Keratinocyte (primary cell): ENCODE measurements at regions not wholly inside any gene's neighbourhood (a gene's known extent, or its start where the extent isn't known, plus 50 kb on each side); places are given as distances from the start of the nearest gene placed in this dataset.

ENCODE experiments used
- DNase-seq: peaks from one replicate; pipeline ENCODE4 v3.0.0-alpha.2; 2011; ENCODE audit warnings: low read depth, missing footprints, low spot score
- FAIRE-seq: peaks from 2 replicates; lab custom pipeline; 2011; peaks lifted over from hg19 to GRCh38; lab: Jason Lieb, UNC
- H2AFZ ChIP-seq: 2 replicates; pipeline ENCODE4 v1.6.0; 2012; ENCODE audit warnings: low read length, control low read depth, inconsistent platforms; ENCODE audit not compliant: control insufficient read depth
- H3K27ac ChIP-seq: 2 replicates; pipeline ENCODE4 v1.5.1; 2011; ENCODE audit warnings: low read length; ENCODE audit not compliant: control insufficient read depth, insufficient read depth
- H3K27me3 ChIP-seq: 3 replicates; pipeline ENCODE4 v1.6.0; 2011; ENCODE audit warnings: low read length; ENCODE audit not compliant: control insufficient read depth, insufficient read depth; ENCODE audit errors: extremely low read depth
- H3K36me3 ChIP-seq, 2 experiments: 2 replicates in 1 of 2; 3 replicates in 1 of 2; pipeline ENCODE4 v1.5.1; 2011; ENCODE audit warnings: low read length in 2 of 2, mild to moderate bottlenecking in 1 of 2; ENCODE audit not compliant: control insufficient read depth in 2 of 2, insufficient read depth in 2 of 2; ENCODE audit errors: extremely low read depth in 1 of 2
- H3K4me1 ChIP-seq: 3 replicates; pipeline ENCODE4 v1.5.1; 2011; ENCODE audit warnings: low read length; ENCODE audit not compliant: control insufficient read depth, insufficient read depth; ENCODE audit errors: extremely low read depth
- H3K4me2 ChIP-seq: 3 replicates; pipeline ENCODE4 v1.6.0; 2011; ENCODE audit warnings: low read depth, low read length; ENCODE audit not compliant: control insufficient read depth, insufficient read depth; ENCODE audit errors: extremely low read depth
- H3K4me3 ChIP-seq, 3 experiments: fragments of 200-600 bp in 1 of 3; sonication (generic) in 1 of 3; 2 replicates in 2 of 3; 3 replicates in 1 of 3; pipeline ENCODE4 v1.5.1; 2011 to 2016; ENCODE audit warnings: low read length in 3 of 3, mild to moderate bottlenecking in 3 of 3, control low read depth in 2 of 3, inconsistent platforms in 1 of 3, low read depth in 1 of 3, mixed read lengths in 1 of 3, mixed run types in 1 of 3, moderate library complexity in 1 of 3; ENCODE audit not compliant: control insufficient read depth in 2 of 3, insufficient read depth in 2 of 3; ENCODE audit errors: extremely low read depth in 1 of 3
- H3K79me2 ChIP-seq: 2 replicates; pipeline ENCODE4 v1.6.0; 2012; ENCODE audit warnings: low read length; ENCODE audit not compliant: control insufficient read depth, insufficient read depth
- H3K9ac ChIP-seq: 3 replicates; pipeline ENCODE4 v1.6.0; 2011; ENCODE audit warnings: low read length; ENCODE audit not compliant: control insufficient read depth, insufficient read depth; ENCODE audit errors: extremely low read depth
- H3K9me1 ChIP-seq: 3 replicates; pipeline ENCODE4 v1.6.0; 2011; ENCODE audit warnings: low read length; ENCODE audit not compliant: control insufficient read depth, insufficient read depth; ENCODE audit errors: extremely low read depth
- H3K9me3 ChIP-seq: 2 replicates; pipeline ENCODE4 v1.5.1; 2012; ENCODE audit warnings: low read depth, low read length; ENCODE audit not compliant: control insufficient read depth
- H4K20me1 ChIP-seq: 3 replicates; pipeline ENCODE4 v1.6.0; 2011; ENCODE audit warnings: low read length; ENCODE audit not compliant: control insufficient read depth, insufficient read depth; ENCODE audit errors: extremely low read depth
- CTCF ChIP-seq, 3 experiments: IDR thresholded peaks in 1 of 3; conservative IDR thresholded peaks in 1 of 3; optimal IDR thresholded peaks in 1 of 3; 2 replicates in 2 of 3; 3 replicates in 1 of 3; pipeline versions ENCODE3 to v1.5.1; 2011; ENCODE audit warnings: low read length in 3 of 3, mild to moderate bottlenecking in 3 of 3, moderate library complexity in 2 of 3, control low read depth in 1 of 3, inconsistent platforms in 1 of 3; ENCODE audit not compliant: insufficient read depth in 2 of 3; ENCODE audit errors: extremely low read depth in 1 of 3
- EZH2 ChIP-seq: IDR thresholded peaks from one replicate; pipeline ENCODE4 v1.6.1; 2012; ENCODE audit warnings: inconsistent platforms, mild to moderate bottlenecking, low read length, moderate library complexity
- dilution Hi-C: fragments of 300-500 bp; cut with MboI; formaldehyde crosslinking; loops from one replicate; pipeline ENCODE4 v1.7.0; 2020; ENCODE audit warnings: low sequenced_read_pairs; ENCODE audit not compliant: extremely low pct_ligation_motif_present

- H2AFZ ChIP-seq, result no peak overlapping the region
- H3K4me3 ChIP-seq, result no peak overlapping the region
- FAIRE-seq (no peak), DNase-seq (no peak)
- TF ChIP-seq EZH2 (no peak), CTCF (optimal IDR thresholded peaks at IDR 0.05 in 1 of 3, IDR thresholded peaks at IDR 0.05 in 1 of 3, conservative IDR thresholded peaks at IDR 0.05 in 1 of 3; ENCODE audit: extremely low read depth in 1 of 3, insufficient read depth in 2 of 3, low read length in 3 of 3) (no peak)
- no peaks in the 10 kb centered on the region for H3K9me1 ChIP-seq
- no peaks in the 10 kb centered on the region for H3K36me3 ChIP-seq
- H3K27me3 ChIP-seq, result no peaks in the 10 kb centered on the region
- no peaks in the 10 kb centered on the region for H3K9me3 ChIP-seq
- no peaks in the 10 kb centered on the region for H3K4me1 ChIP-seq
- no peak overlapping the region for H3K4me2 ChIP-seq
- dilution Hi-C loops, result no loop called here
- no peak overlapping the region for H3K27ac ChIP-seq
- H3K9ac ChIP-seq, result no peak overlapping the region
- no peaks in the 10 kb centered on the region for H3K79me2 ChIP-seq
- H4K20me1 ChIP-seq, result no peaks in the 10 kb centered on the region
Observed at GRCh38 chr12:77667101-77667500, 163.6 kb upstream of the NAV3 start.

GRCh38 chr12:77648716-77649115 lies 182.0 kb upstream of the NAV3 start:
- TF ChIP-seq EZH2, result no peak
- TF ChIP-seq CTCF (optimal IDR thresholded peaks at IDR 0.05 in 1 of 3, IDR thresholded peaks at IDR 0.05 in 1 of 3, conservative IDR thresholded peaks at IDR 0.05 in 1 of 3; ENCODE audit: extremely low read depth in 1 of 3, insufficient read depth in 2 of 3, low read length in 3 of 3), result no peak
- dilution Hi-C loops, result no loop called here
- no peaks in the 10 kb centered on the region for H3K36me3 ChIP-seq
- H3K79me2 ChIP-seq, result no peaks in the 10 kb centered on the region
- no peak overlapping the region for H2AFZ ChIP-seq
- no peaks in the 10 kb centered on the region for H3K27me3 ChIP-seq
- FAIRE-seq, result no peak
- no peaks in the 10 kb centered on the region for H4K20me1 ChIP-seq
- no peaks in the 10 kb centered on the region for H3K9me1 ChIP-seq
- no peak overlapping the region for H3K9ac ChIP-seq
- no peak overlapping the region for H3K4me3 ChIP-seq
- DNase-seq, result no peak
- no peaks in the 10 kb centered on the region for H3K9me3 ChIP-seq
- no peaks in the 10 kb centered on the region for H3K4me1 ChIP-seq
- no peak overlapping the region for H3K4me2 ChIP-seq
- no peak overlapping the region for H3K27ac ChIP-seq
